ENCODE measurements at regions not wholly inside any gene's neighbourhood (a gene's known extent, or its start where the extent isn't known, plus 50 kb on each side); places are given as distances from the start of the nearest gene placed in this dataset.
"Not testable (repeated sequence)": the region's sequence is repeated elsewhere in the genome, so short reads cannot be mapped to it uniquely, and the experiment has no call there.

DNA sequence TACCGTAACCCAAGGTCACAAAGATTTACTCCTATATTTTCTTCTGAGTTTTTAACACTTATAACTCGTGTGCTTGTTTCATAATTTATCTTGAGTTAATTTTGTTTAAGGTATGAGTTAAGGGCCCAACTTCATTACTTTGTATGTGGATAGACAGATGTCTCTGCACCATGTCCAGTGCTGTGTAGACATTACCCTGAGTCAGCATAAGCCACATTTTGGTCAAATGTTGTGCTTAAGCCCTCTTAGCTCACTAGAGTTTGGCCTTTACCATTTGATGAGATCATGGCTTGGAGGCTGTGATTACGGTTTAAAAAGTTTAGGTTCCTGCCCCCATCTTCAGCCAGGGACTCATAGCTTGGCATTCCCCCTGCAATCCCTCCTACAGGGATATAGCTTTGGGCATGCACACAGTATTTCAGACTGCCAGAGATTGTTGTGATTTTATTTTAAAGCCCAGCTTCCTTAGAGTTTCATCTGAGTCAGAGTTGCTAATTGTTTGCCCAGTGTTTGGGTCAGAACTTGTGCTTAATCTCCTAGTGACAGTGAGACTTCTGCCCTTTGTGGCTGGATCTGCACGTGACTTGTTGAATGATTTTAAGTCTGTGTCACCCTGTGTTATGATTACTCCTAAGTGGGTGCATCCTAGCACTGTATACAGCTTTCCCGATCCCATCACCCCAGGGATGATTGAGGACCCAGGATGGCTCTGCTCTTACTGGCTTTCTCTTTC, 393.1 kb downstream of the CNTNAP4 start:
- H3K9me3 ChIP-seq (ENCODE audit: insufficient read depth, low read length): no peaks in the 10 kb centered on the region
- H3K27me3 ChIP-seq (ENCODE audit: insufficient read depth, insufficient read length): no peaks in the 10 kb centered on the region
- no peaks in the 10 kb centered on the region for H3K36me3 ChIP-seq (ENCODE audit: insufficient read depth, insufficient read length, low read length)
- H3K4me1 ChIP-seq (ENCODE audit: insufficient read depth, insufficient read length): no peaks in the 10 kb centered on the region
- TF ChIP-seq YY1 (IDR thresholded peaks at IDR 0.05; ENCODE audit: insufficient read depth, insufficient read length) (no peak), ZNF274 (IDR thresholded peaks at IDR 0.05; ENCODE audit: low read depth, low read length) (no peak), SUZ12 (IDR thresholded peaks at IDR 0.05; ENCODE audit: extremely low read depth, insufficient read depth, insufficient read length) (no peak)
- no peak overlapping the region for H3K4me3 ChIP-seq (ENCODE audit: insufficient read length, low read depth)
- no peak overlapping the region for H3K9ac ChIP-seq (ENCODE audit: insufficient read length, low read depth)
- DNase-seq (ENCODE audit: low read depth, low spot score): no peak

GRCh38 chr16:76676356-76676755, 399.2 kb downstream of the CNTNAP4 start:
- no peak overlapping the region for H3K4me3 ChIP-seq (ENCODE audit: insufficient read length, low read depth)
- no peak overlapping the region for H3K9ac ChIP-seq (ENCODE audit: insufficient read length, low read depth)
- DNase-seq (ENCODE audit: low read depth, low spot score): no peak
- no peaks in the 10 kb centered on the region for H3K9me3 ChIP-seq (ENCODE audit: insufficient read depth, low read length)
- H3K27me3 ChIP-seq (ENCODE audit: insufficient read depth, insufficient read length): no peaks in the 10 kb centered on the region
- H3K36me3 ChIP-seq (ENCODE audit: insufficient read depth, insufficient read length, low read length): no peaks in the 10 kb centered on the region
- TF ChIP-seq ZNF274 (IDR thresholded peaks at IDR 0.05; ENCODE audit: low read depth, low read length) (no peak), YY1 (IDR thresholded peaks at IDR 0.05; ENCODE audit: insufficient read depth, insufficient read length) (no peak), SUZ12 (IDR thresholded peaks at IDR 0.05; ENCODE audit: extremely low read depth, insufficient read depth, insufficient read length) (no peak)
- H3K4me1 ChIP-seq (ENCODE audit: insufficient read depth, insufficient read length): no peaks in the 10 kb centered on the region

DNA sequence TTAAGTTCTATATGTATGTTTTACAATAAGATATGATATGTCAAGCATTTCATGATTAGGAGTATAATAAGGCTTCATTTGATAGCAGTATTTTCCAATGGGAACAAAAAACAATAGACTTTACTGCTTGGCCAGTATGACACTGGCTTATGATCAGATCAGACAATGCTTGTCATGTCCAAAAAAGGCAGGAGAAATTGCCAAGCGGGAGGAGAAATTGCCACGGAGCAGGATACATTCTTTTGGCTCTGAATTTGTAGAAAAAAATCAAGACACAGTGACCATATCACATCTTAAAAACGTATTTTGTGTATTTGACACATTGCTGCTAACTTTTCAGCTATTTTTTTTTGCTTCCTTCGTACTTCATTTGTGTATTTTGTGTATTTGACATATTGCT, 404.1 kb downstream of the CNTNAP4 start:
- Histone ChIP-seq H3K27me3 (ENCODE audit: insufficient read depth, insufficient read length) (no peaks in the 10 kb centered on the region), H3K9me3 (ENCODE audit: insufficient read depth, low read length) (no peaks in the 10 kb centered on the region), H3K4me1 (ENCODE audit: insufficient read depth, insufficient read length) (no peaks in the 10 kb centered on the region), H3K36me3 (ENCODE audit: insufficient read depth, insufficient read length, low read length) (no peaks in the 10 kb centered on the region), H3K9ac (ENCODE audit: insufficient read length, low read depth) (no peak overlapping the region), H3K4me3 (ENCODE audit: insufficient read length, low read depth) (no peak overlapping the region)
- TF ChIP-seq SUZ12 (IDR thresholded peaks at IDR 0.05; ENCODE audit: extremely low read depth, insufficient read depth, insufficient read length): no peak
- TF ChIP-seq YY1 (IDR thresholded peaks at IDR 0.05; ENCODE audit: insufficient read depth, insufficient read length): no peak
- no peak for TF ChIP-seq ZNF274 (IDR thresholded peaks at IDR 0.05; ENCODE audit: low read depth, low read length)
- no peak for DNase-seq (ENCODE audit: low read depth, low spot score)

DNA sequence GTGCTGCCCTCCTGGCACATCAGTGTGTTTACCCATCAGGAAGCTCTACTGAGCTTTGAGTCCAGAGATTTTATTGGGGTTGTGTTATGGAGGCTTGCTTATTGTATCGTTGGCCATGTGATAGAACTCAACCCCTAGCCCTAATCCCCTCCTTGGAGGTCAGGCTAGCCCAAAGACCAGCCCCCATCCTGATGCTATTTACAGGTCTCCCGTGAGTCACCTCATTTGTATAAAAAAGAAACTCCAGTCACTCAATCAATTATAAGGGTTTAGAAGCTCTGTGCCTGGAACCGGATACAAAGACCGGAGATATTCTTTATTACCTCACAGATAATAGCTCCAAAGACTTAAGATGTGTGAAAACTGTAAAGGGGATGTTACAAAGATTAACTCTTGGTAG, 405.9 kb downstream of the CNTNAP4 start:
- no peaks in the 10 kb centered on the region for H3K4me1 ChIP-seq (ENCODE audit: insufficient read depth, insufficient read length)
- H3K9ac ChIP-seq (ENCODE audit: insufficient read length, low read depth): no peak overlapping the region
- H3K9me3 ChIP-seq (ENCODE audit: insufficient read depth, low read length): no peaks in the 10 kb centered on the region
- no peak overlapping the region for H3K4me3 ChIP-seq (ENCODE audit: insufficient read length, low read depth)
- no peaks in the 10 kb centered on the region for H3K27me3 ChIP-seq (ENCODE audit: insufficient read depth, insufficient read length)
- no peaks in the 10 kb centered on the region for H3K36me3 ChIP-seq (ENCODE audit: insufficient read depth, insufficient read length, low read length)
- no peak for TF ChIP-seq YY1 (IDR thresholded peaks at IDR 0.05; ENCODE audit: insufficient read depth, insufficient read length)
- TF ChIP-seq ZNF274 (IDR thresholded peaks at IDR 0.05; ENCODE audit: low read depth, low read length): no peak
- no peak for TF ChIP-seq SUZ12 (IDR thresholded peaks at IDR 0.05; ENCODE audit: extremely low read depth, insufficient read depth, insufficient read length)
- DNase-seq (ENCODE audit: low read depth, low spot score): peak; percentile 65

DNA sequence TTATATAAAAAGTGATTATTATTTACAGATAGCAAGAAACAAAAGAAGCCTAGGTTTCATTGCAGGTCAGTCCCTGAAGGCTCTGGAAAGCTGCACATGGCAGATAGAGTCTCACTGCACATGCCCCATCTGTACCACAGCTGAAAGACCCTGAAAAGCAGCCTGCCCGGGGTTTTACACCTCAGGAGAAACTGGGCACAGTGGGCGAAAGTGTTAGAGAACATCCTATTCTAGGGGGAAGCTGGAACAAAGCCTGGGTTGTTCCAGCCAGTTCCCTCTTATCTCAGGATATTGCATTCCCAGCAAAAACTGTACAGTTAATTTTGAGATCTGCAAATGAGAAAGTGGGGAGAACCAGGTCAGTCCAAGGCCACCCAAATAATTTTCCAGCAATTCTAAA, 419.7 kb downstream of the CNTNAP4 start:
- no peaks in the 10 kb centered on the region for H3K27me3 ChIP-seq (ENCODE audit: insufficient read depth, insufficient read length)
- no peak for DNase-seq (ENCODE audit: low read depth, low spot score)
- no peak for TF ChIP-seq SUZ12 (IDR thresholded peaks at IDR 0.05; ENCODE audit: extremely low read depth, insufficient read depth, insufficient read length)
- TF ChIP-seq ZNF274 (IDR thresholded peaks at IDR 0.05; ENCODE audit: low read depth, low read length): no peak
- TF ChIP-seq YY1 (IDR thresholded peaks at IDR 0.05; ENCODE audit: insufficient read depth, insufficient read length): no peak
- no peak overlapping the region for H3K4me3 ChIP-seq (ENCODE audit: insufficient read length, low read depth)
- H3K4me1 ChIP-seq (ENCODE audit: insufficient read depth, insufficient read length): no peaks in the 10 kb centered on the region
- no peaks in the 10 kb centered on the region for H3K9me3 ChIP-seq (ENCODE audit: insufficient read depth, low read length)
- no peaks in the 10 kb centered on the region for H3K36me3 ChIP-seq (ENCODE audit: insufficient read depth, insufficient read length, low read length)
- no peak overlapping the region for H3K9ac ChIP-seq (ENCODE audit: insufficient read length, low read depth)

DNA sequence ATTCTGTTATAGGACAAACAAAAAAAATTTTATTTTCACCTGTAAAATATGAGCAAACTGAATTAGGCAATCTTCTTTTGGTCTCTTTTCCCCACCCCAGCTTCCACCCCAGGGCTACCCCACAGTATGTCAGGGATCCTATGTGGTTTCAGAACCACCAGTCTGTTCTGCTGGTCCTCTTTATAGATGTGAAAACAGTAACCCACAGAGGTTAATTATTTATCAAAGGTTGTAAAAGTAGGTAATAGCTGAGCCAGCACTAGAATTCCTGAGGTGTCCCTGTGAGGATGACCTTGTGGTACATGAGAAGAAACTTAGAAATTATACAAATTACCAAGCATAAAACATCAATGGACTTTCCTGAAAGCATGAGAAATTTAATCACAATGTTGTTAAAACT, 428.7 kb downstream of the CNTNAP4 start:
- no peak for DNase-seq (ENCODE audit: low read depth, low spot score)
- Histone ChIP-seq H3K36me3 (ENCODE audit: insufficient read depth, insufficient read length, low read length) (no peaks in the 10 kb centered on the region), H3K27me3 (ENCODE audit: insufficient read depth, insufficient read length) (no peaks in the 10 kb centered on the region), H3K9me3 (ENCODE audit: insufficient read depth, low read length) (no peaks in the 10 kb centered on the region), H3K4me1 (ENCODE audit: insufficient read depth, insufficient read length) (no peaks in the 10 kb centered on the region), H3K9ac (ENCODE audit: insufficient read length, low read depth) (no peak overlapping the region), H3K4me3 (ENCODE audit: insufficient read length, low read depth) (no peak overlapping the region)
- TF ChIP-seq ZNF274 (IDR thresholded peaks at IDR 0.05; ENCODE audit: low read depth, low read length) (no peak), YY1 (IDR thresholded peaks at IDR 0.05; ENCODE audit: insufficient read depth, insufficient read length) (no peak), SUZ12 (IDR thresholded peaks at IDR 0.05; ENCODE audit: extremely low read depth, insufficient read depth, insufficient read length) (no peak)

GRCh38 chr16:76713191-76713590, 436.0 kb downstream of the CNTNAP4 start:
- H3K9me3 ChIP-seq (ENCODE audit: insufficient read depth, low read length): no peaks in the 10 kb centered on the region
- TF ChIP-seq ZNF274 (IDR thresholded peaks at IDR 0.05; ENCODE audit: low read depth, low read length): no peak
- TF ChIP-seq YY1 (IDR thresholded peaks at IDR 0.05; ENCODE audit: insufficient read depth, insufficient read length): no peak
- no peak for TF ChIP-seq SUZ12 (IDR thresholded peaks at IDR 0.05; ENCODE audit: extremely low read depth, insufficient read depth, insufficient read length)
- DNase-seq (ENCODE audit: low read depth, low spot score): no peak
- no peak overlapping the region for H3K9ac ChIP-seq (ENCODE audit: insufficient read length, low read depth)
- no peak overlapping the region for H3K4me3 ChIP-seq (ENCODE audit: insufficient read length, low read depth)
- no peaks in the 10 kb centered on the region for H3K4me1 ChIP-seq (ENCODE audit: insufficient read depth, insufficient read length)
- no peaks in the 10 kb centered on the region for H3K27me3 ChIP-seq (ENCODE audit: insufficient read depth, insufficient read length)
- no peaks in the 10 kb centered on the region for H3K36me3 ChIP-seq (ENCODE audit: insufficient read depth, insufficient read length, low read length)

DNA sequence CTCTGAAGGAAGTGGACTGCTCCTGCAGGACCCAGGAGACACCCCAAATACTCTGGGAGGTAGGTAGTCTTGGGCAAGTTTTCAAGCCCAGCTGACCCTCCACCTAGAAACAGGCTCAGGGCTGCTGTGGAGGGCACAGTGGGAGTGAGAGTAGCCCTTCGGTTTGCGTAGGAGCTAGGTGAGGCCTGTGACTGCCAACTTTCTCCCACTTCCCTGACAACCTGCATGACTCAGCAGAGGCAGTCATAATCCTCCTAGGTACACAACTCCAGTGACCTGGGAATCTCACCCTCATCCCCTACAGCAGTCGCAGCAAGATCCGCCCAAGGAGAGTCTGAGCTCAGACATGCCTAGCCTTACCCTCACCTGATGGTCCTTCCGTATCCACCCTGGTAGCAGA, 439.1 kb downstream of the CNTNAP4 start:
- not testable (repeated sequence) for H3K4me1 ChIP-seq (ENCODE audit: insufficient read depth, insufficient read length); DNase-seq (ENCODE audit: low read depth, low spot score); H3K9me3 ChIP-seq (ENCODE audit: insufficient read depth, low read length); H3K36me3 ChIP-seq (ENCODE audit: insufficient read depth, insufficient read length, low read length); H3K4me3 ChIP-seq (ENCODE audit: insufficient read length, low read depth); H3K27me3 ChIP-seq (ENCODE audit: insufficient read depth, insufficient read length); H3K9ac ChIP-seq (ENCODE audit: insufficient read length, low read depth)
